Liver (tissue), 3 donors: ENCODE measurements at regions not wholly inside any gene's neighbourhood (a gene's known extent, or its start where the extent isn't known, plus 50 kb on each side); places are given as distances from the start of the nearest gene placed in this dataset.

Experiments used
- CTCF ChIP-seq: fragments of 150-350 bp; IDR thresholded peaks from 2 replicates; pipeline ENCODE4 v1.5.1; 2017; ENCODE audit warnings: improper control_type of control experiment, low read depth, low read length; ENCODE audit not compliant: missing input control
- FOXA1 ChIP-seq: IDR thresholded peaks from 2 replicates; pipeline ENCODE4 v1.6.1; 2016; ENCODE audit warnings: antibody characterized with exemption
- RXRA ChIP-seq, 2 donors: IDR thresholded peaks; 2 replicates each; pipeline ENCODE4 v1.6.1; 2017 to 2018; ENCODE audit warnings: antibody characterized with exemption in 2 of 2, mild to moderate bottlenecking in 1 of 2
- ZBTB33 ChIP-seq: IDR thresholded peaks from 2 replicates; pipeline ENCODE4 v1.6.1; 2016; ENCODE audit warnings: antibody characterized with exemption
- donor health status: healthy.
- donor health status: healthy.

- TF ChIP-seq CTCF (no peak), ZBTB33 (no peak), RXRA (IDR thresholded peaks at IDR 0.05) (no peak), FOXA1 (no peak)
These were observed 633.2 kb upstream of the ACTRT1 start for GRCh38 chrX:128685387-128685786.
